Endodermal cell (in vitro differentiated cells): ENCODE measurements at regions not wholly inside any gene's neighbourhood (a gene's known extent, or its start where the extent isn't known, plus 50 kb on each side); places are given as distances from the start of the nearest gene placed in this dataset.
A peak's percentile ranks its signal among the peaks of the same experiment; 100 is the strongest.

Experiments
- DNase-seq: peaks from one replicate; pipeline ENCODE4 v3.0.0-alpha.2; 2017
- H3K27ac ChIP-seq: 2 replicates; pipeline ENCODE4 v1.5.1; 2013; ENCODE audit warnings: mild to moderate bottlenecking, low read depth, low read length, moderate library complexity
- H3K27me3 ChIP-seq: 2 replicates; pipeline ENCODE4 v1.6.1; 2013; ENCODE audit warnings: mild to moderate bottlenecking, low read length, moderate library complexity; ENCODE audit not compliant: insufficient read depth, control insufficient read depth, poor library complexity, severe bottlenecking
- H3K36me3 ChIP-seq: 2 replicates; pipeline ENCODE4 v1.7.0; 2013; ENCODE audit warnings: mild to moderate bottlenecking, low read length, moderate library complexity; ENCODE audit not compliant: control insufficient read depth, insufficient read depth
- H3K4me1 ChIP-seq: one replicate; pipeline ENCODE4 v1.7.0; 2013; ENCODE audit warnings: low read length; ENCODE audit not compliant: control insufficient read depth, insufficient read depth
- H3K4me3 ChIP-seq: 2 replicates; pipeline ENCODE4 v1.5.1; 2013; ENCODE audit warnings: mild to moderate bottlenecking, low read length, moderate library complexity
- H3K9ac ChIP-seq: 2 replicates; pipeline ENCODE4 v1.6.1; 2013; ENCODE audit warnings: mild to moderate bottlenecking, low read length, moderate library complexity; ENCODE audit not compliant: poor library complexity, severe bottlenecking; ENCODE audit errors: extremely low read depth
- H3K9me3 ChIP-seq: 2 replicates; pipeline ENCODE4 v1.6.1; 2013; ENCODE audit warnings: mild to moderate bottlenecking, low read length, moderate library complexity; ENCODE audit not compliant: control insufficient read depth
- H3K27ac Mint-ChIP-seq: 2 replicates; pipeline ENCODE4 v1.8.0; 2020; ENCODE audit warnings: mixed read lengths
- H3K27me3 Mint-ChIP-seq: 2 replicates; pipeline ENCODE4 v1.8.0; 2021; ENCODE audit warnings: mild to moderate bottlenecking, mixed read lengths; ENCODE audit not compliant: insufficient read depth
- H3K36me3 Mint-ChIP-seq: 2 replicates; pipeline ENCODE4 v1.8.0; 2020; ENCODE audit warnings: low read depth, mixed read lengths
- H3K4me1 Mint-ChIP-seq: 2 replicates; pipeline ENCODE4 v1.8.0; 2020; ENCODE audit warnings: mixed read lengths
- H3K4me3 Mint-ChIP-seq: 2 replicates; pipeline ENCODE4 v1.8.0; 2020; ENCODE audit warnings: mild to moderate bottlenecking, moderate library complexity, mixed read lengths
- H3K9me3 Mint-ChIP-seq: 2 replicates; pipeline ENCODE4 v1.8.0; 2020; ENCODE audit warnings: mild to moderate bottlenecking, mixed read lengths
- CTCF ChIP-seq: fragments of 200-600 bp; sonication (generic); conservative IDR thresholded peaks from 2 replicates; pipeline ENCODE4 v1.5.0; 2021; ENCODE audit warnings: antibody characterized with exemption, mild to moderate bottlenecking
- WGBS, 2 experiments: methylation state at CpG; one replicate each; pipeline versions ENCODE4 v1.1.5 to v1.1.7; 2013; ENCODE audit warnings: missing lambda C conversion rate in 2 of 2, mixed read lengths in 1 of 2; ENCODE audit not compliant: insufficient coverage in 1 of 2, insufficient read length in 1 of 2; 5-methylcytosine and 5-hydroxymethylcytosine counted together

GRCh38 chr13:64850017-64850416 is 2380.1 kb downstream of the PCDH9 start:
- Mint-ChIP-seq H3K4me1 (peaks cover 24% of the 10 kb centered on the region), H3K9me3 (peaks cover 2% of the 10 kb centered on the region), H3K36me3 (no peaks in the 10 kb centered on the region), H3K4me3 (no peak overlapping the region), H3K27me3 (no peaks in the 10 kb centered on the region), H3K27ac (no peak overlapping the region)
- no peaks in the 10 kb centered on the region for H3K9me3 ChIP-seq
- H3K36me3 ChIP-seq, result no peaks in the 10 kb centered on the region
- no peak overlapping the region for H3K27ac ChIP-seq
- peaks cover 3% of the 10 kb centered on the region for H3K4me1 ChIP-seq
- H3K4me3 ChIP-seq, result no peak overlapping the region
- no peak for DNase-seq
- no peaks in the 10 kb centered on the region for H3K27me3 ChIP-seq
- H3K9ac ChIP-seq, result no peak overlapping the region
- no peak for TF ChIP-seq CTCF

GRCh38 chr13:64849196-64849595 is 2380.9 kb downstream of the PCDH9 start:
- H3K9me3 ChIP-seq, result no peaks in the 10 kb centered on the region
- TF ChIP-seq CTCF, result no peak
- no peaks in the 10 kb centered on the region for H3K36me3 ChIP-seq
- Mint-ChIP-seq H3K36me3 (no peaks in the 10 kb centered on the region), H3K9me3 (peaks cover 2% of the 10 kb centered on the region), H3K4me1 (peaks cover 24% of the 10 kb centered on the region), H3K27me3 (no peaks in the 10 kb centered on the region), H3K4me3 (no peak overlapping the region), H3K27ac (no peak overlapping the region)
- DNase-seq, result no peak
- no peak overlapping the region for H3K4me3 ChIP-seq
- H3K27me3 ChIP-seq, result no peaks in the 10 kb centered on the region
- H3K27ac ChIP-seq, result no peak overlapping the region
- peaks cover 3% of the 10 kb centered on the region for H3K4me1 ChIP-seq
- no peak overlapping the region for H3K9ac ChIP-seq

- Histone ChIP-seq H3K27me3 (no peaks in the 10 kb centered on the region), H3K27ac (no peak overlapping the region), H3K4me3 (no peak overlapping the region), H3K4me1 (peaks cover 3% of the 10 kb centered on the region), H3K9me3 (no peaks in the 10 kb centered on the region), H3K9ac (no peak overlapping the region), H3K36me3 (no peaks in the 10 kb centered on the region)
- Mint-ChIP-seq H3K27me3 (no peaks in the 10 kb centered on the region), H3K36me3 (no peaks in the 10 kb centered on the region), H3K4me1 (peaks cover 24% of the 10 kb centered on the region), H3K9me3 (peaks cover 2% of the 10 kb centered on the region), H3K27ac (no peak overlapping the region), H3K4me3 (no peak overlapping the region)
- DNase-seq, result peak; percentile 55
- 83 to 86% methylated on average over 1 to 6 of the region's 6 CpGs for WGBS, 2 experiments
- TF ChIP-seq CTCF, result no peak
These were observed 2382.4 kb downstream of the PCDH9 start for GRCh38 chr13:64847767-64848166.
